ENCODE measurements at regions not wholly inside any gene's neighbourhood (a gene's known extent, or its start where the extent isn't known, plus 50 kb on each side); places are given as distances from the start of the nearest gene placed in this dataset.
A peak's percentile ranks its signal among the peaks of the same experiment; 100 is the strongest.
"Not testable (repeated sequence)": the region's sequence is repeated elsewhere in the genome, so short reads cannot be mapped to it uniquely, and the experiment has no call there.

DNA sequence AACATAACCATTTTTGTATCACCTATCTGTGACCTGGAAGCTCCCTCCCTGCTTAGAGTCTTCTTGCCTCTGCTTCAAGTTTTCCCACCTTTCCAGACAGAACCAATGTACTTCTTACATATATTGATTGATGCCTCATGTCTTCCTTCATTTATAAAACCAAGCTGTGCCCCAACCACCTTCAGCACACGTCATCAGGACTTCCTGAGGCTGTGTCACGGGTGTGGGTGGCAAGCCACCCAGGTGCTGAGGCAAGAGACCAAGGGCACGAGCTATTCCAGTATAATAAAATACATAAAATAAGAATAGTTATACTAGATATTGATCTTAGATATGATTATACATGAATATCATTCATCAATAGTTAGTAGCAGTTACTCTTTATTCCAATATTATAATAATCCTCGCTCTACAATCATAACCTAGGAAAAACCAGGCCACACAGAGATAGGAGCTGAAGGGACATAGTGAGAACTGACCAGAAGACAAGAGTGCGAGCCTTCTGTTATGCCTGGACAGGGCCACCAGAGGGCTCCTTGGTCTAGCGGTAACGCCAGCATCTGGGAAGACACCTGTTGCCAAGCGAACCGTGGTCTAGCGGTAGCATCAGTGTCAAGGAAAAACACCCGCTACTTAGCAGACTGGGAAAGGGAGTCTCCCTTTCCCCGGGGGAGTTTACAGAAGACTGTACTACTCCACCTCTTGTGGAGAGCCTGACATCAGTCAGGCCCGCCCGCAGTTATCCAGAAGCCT is 180.2 kb upstream of the ERCC4 start:
- ATAC-seq (ENCODE audit: low read depth in 2 of 2); H3K36me3 Mint-ChIP-seq; H3K27me3 Mint-ChIP-seq; H3K4me3 Mint-ChIP-seq; H3K27ac Mint-ChIP-seq; DNase-seq; H3K4me1 Mint-ChIP-seq: not testable (repeated sequence)
- H3K9me3 Mint-ChIP-seq = peaks cover 0 to 25% (median 15%) of the 10 kb centered on the region in 7 donors

DNA sequence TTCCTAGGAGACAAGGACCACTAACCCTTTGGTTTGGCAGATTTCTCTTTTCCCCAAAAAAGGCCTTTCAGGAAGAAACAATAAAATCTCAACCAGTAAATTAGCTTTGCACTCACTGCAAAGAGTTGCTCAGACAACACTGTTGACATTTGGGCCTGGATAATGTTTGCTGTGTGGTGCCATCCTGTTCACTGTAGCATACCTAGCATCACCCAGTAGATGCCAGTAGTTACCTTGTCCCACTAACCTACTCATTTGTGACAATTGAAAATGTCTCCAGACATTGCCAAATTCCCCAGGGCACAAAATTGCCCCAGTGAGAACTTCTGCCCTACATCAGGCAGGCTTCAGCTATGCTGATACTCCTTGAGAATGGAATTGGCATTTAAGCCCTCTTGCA is 177.0 kb upstream of the ERCC4 start:
- Mint-ChIP-seq H3K27ac (no peak overlapping the region), H3K4me1 (no peaks in the 10 kb centered on the region), H3K36me3 (peaks cover 0 to 7% of the 10 kb centered on the region in 2 donors), H3K4me3 (no peak overlapping the region), H3K9me3 (peaks cover 6 to 25% (median 15%) of the 10 kb centered on the region in 7 donors), H3K27me3 (peaks cover 0 to 8% (median 0%) of the 10 kb centered on the region in 3 donors)
- no peak for DNase-seq
- ATAC-seq (ENCODE audit: low read depth in 2 of 2) = no peak

DNA sequence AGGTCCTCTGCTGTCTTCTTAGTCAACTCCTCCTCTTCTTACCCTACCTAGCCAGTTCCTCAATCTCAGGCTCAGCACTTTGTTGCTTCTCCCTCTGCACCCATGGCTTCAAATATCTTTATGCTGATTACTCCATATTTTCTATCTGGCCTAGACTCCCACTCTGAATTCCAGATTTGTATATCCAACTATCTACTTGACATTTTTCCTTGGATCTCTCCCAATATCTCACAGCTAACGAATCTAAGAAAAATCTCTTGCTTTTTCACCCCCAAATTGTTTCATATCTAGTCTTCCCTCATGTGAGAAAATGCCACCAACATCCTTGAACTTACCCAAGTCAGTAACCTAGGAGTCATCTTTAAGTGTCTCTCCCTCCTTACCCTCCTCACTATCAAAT is 176.4 kb upstream of the ERCC4 start:
- H3K4me1 Mint-ChIP-seq = no peaks in the 10 kb centered on the region
- peak overlapping the region in 1 of 6 donors; percentile 2 for H3K27ac Mint-ChIP-seq
- no peak for DNase-seq
- H3K27me3 Mint-ChIP-seq = peaks cover 0 to 8% (median 0%) of the 10 kb centered on the region in 3 donors
- no peak for ATAC-seq (ENCODE audit: low read depth in 2 of 2)
- peaks cover 0 to 7% of the 10 kb centered on the region in 2 donors for H3K36me3 Mint-ChIP-seq
- no peak overlapping the region for H3K4me3 Mint-ChIP-seq
- H3K9me3 Mint-ChIP-seq = peaks cover 6 to 25% (median 15%) of the 10 kb centered on the region in 7 donors

DNA sequence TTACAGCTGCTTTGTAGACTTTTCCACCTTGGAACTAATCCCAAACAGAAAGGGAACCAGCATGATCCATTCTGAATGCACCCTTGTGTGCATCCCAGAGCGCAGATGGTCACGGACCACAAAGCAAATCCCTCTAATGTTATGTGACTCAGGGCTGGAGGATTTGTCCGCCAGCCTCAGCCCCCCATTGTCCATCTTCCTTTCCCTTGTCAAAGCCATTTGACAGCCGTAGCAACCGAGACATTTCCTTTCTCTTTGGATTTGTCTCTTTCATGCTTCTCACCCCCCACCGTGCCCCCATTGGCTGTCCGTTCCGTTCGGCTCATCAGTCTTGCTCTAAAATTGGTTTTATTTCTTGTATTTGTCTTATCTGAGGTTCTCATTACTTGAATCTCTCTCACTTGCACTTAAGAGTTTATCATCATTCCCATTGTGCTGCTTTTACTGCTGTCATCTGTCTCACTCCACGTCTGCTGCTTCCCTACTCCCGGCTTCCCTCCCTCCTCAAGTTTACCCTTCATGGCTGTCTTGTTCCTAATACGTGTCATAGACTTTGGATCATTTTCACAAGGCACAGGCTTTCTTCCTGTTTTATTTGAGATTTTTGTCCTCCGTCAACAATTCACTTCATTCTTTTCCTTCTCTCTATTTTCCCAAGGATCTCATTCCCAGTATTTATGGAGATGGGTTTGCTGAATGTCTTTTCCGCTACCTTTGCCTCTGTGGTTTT is 163.4 kb upstream of the ERCC4 start:
- H3K27ac Mint-ChIP-seq = no peak overlapping the region
- DNase-seq (no peak), ATAC-seq (ENCODE audit: low read depth in 2 of 2) (no peak)
- H3K9me3 Mint-ChIP-seq = peaks cover 0 to 22% (median 7%) of the 10 kb centered on the region in 7 donors
- peaks cover 8 to 29% (median 27%) of the 10 kb centered on the region in 3 donors for H3K27me3 Mint-ChIP-seq
- H3K4me3 Mint-ChIP-seq = no peak overlapping the region
- no peaks in the 10 kb centered on the region for H3K4me1 Mint-ChIP-seq
- H3K36me3 Mint-ChIP-seq = peaks cover 0 to 7% of the 10 kb centered on the region in 2 donors

DNA sequence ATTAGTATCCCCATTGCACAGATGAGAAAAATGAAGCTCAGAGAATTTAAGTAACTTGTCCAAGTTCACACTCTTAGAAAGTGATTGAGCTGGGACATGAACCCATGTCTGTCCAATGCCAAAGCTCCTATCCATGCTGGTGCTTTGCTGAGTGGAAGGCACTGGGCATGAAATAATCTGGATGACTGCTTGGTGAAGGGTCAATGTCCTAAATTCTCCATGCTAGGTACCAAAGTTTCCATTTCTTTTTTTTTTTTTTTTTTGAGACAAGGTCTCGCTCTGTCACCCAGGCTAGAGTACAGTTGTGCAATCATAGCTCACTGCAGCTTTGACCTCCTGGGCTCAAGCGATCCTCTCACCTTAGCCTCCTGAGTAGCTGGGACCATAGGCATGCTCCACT is 153.6 kb upstream of the ERCC4 start:
- no peaks in the 10 kb centered on the region for H3K36me3 Mint-ChIP-seq
- no peak overlapping the region for H3K4me3 Mint-ChIP-seq
- no peak overlapping the region for H3K27ac Mint-ChIP-seq
- ATAC-seq (ENCODE audit: low read depth in 2 of 2) = no peak
- H3K27me3 Mint-ChIP-seq = peaks cover under 1 to 6% (median 6%) of the 10 kb centered on the region in 3 donors
- DNase-seq = no peak
- no peaks in the 10 kb centered on the region for H3K4me1 Mint-ChIP-seq
- peaks cover 0 to 11% (median 5%) of the 10 kb centered on the region in 7 donors for H3K9me3 Mint-ChIP-seq

DNA sequence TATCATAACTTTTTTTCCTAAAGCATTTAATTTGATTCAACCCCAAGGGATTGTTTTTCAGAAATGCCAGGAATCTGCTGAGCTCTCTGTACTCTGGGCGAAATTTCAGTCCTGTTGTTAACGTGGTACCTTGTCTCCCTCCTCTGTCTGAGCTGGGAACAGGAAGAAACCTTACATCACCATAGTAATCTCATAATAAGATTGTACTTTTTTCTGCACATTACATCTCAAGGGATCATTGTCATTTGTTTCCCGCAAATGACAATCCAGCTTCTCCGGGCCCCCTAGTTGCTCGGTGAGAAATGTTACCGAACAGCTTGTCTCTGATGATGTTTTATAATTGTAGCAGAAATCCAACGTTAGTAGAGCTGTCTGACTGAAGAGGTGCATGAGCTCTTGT is 152.7 kb upstream of the ERCC4 start:
- ATAC-seq (ENCODE audit: low read depth in 2 of 2) = no peak
- Mint-ChIP-seq H3K27me3 (peaks cover 0 to 3% (median under 1%) of the 10 kb centered on the region in 3 donors), H3K27ac (no peak overlapping the region), H3K4me3 (no peak overlapping the region), H3K4me1 (no peaks in the 10 kb centered on the region), H3K9me3 (peaks cover 0 to 11% (median 4%) of the 10 kb centered on the region in 7 donors), H3K36me3 (no peaks in the 10 kb centered on the region)
- DNase-seq = no peak

DNA sequence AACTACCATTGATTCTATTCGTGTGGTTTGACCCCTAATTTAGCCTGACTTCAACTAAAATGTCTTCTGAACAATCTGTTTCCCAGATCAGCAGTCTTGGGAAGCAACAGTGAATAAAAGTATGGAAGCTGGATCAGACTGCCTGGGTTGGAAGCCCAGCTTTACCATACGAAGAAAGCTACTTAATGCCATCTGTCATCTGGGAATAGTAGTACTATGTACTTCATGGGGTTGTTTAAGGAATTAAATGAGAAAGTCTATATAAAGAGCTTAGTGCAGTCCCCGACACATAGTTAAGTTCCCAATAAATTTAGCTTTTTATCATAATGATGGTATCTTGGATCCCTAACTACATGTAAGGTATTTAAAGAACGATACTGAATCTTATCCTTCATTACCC is 151.5 kb upstream of the ERCC4 start:
- ATAC-seq (ENCODE audit: low read depth in 2 of 2) = no peak
- Mint-ChIP-seq H3K27ac (no peak overlapping the region), H3K27me3 (no peaks in the 10 kb centered on the region), H3K4me1 (no peaks in the 10 kb centered on the region), H3K36me3 (no peaks in the 10 kb centered on the region), H3K4me3 (no peak overlapping the region), H3K9me3 (peaks cover 0 to 11% (median 4%) of the 10 kb centered on the region in 7 donors)
- DNase-seq = no peak

DNA sequence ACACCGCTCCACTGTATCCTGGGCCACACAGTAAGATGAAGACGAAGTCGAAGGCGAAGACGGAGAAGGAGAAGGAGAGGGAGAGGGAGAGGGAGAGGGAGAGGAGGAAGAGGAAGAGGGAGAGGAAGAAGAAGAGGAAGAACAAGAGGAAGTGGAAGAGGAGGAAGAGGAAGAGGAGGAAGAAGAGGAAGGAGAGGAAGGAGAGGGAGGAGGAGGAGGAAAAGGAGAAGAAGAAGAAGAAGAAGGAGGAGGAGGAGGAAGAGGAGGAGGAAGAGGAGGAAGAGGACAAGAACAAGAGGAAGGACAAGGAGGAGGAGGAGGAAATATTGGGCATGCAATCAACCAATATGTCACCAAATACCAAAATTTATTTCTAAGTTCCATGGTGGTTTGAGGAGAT is 149.5 kb upstream of the ERCC4 start:
- Mint-ChIP-seq H3K9me3 (peaks cover 1 to 16% (median 6%) of the 10 kb centered on the region in 7 donors), H3K4me3 (no peak overlapping the region), H3K4me1 (no peaks in the 10 kb centered on the region), H3K36me3 (no peaks in the 10 kb centered on the region), H3K27ac (no peak overlapping the region), H3K27me3 (no peaks in the 10 kb centered on the region)
- no peak for ATAC-seq (ENCODE audit: low read depth in 2 of 2)
- no peak for DNase-seq

DNA sequence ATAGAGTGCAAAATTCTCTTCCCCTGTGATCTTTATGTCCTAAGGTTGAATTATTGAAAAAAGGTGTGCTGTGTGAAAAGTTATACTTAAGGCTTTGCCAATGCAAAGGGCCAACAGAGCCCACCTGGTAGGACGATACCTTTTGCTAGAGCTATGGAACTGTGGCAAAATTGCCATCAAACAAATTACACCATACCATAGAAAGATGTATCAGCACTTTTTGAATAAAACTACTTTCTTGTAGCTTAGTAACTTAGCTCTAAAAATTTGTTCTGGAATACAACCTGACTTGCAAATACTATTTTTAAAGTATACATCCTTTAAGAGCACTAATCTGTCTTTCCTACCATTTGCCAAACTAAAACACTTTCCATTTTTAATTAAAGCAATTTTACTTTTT is 147.2 kb upstream of the ERCC4 start:
- no peak overlapping the region for H3K4me3 Mint-ChIP-seq

DNA sequence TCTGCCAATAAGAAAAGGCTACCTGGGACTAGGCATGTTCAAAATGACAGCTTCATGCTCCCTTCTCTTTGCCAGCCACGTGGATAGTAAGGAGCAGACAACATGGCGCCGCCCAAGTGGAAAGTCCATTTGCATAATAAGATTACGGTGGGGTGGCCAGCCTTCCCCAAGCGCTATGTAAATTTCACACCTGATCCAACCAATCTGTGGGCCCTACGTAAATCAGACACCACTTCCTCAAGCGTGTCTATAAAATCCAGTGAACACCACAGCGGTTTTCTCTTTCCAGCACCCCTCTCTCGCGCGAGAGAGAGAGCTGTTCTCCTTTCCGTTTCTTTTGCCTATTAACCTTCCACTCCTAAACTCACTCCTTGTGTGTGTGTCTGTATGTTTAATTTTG is 140.3 kb upstream of the ERCC4 start:
- ATAC-seq (ENCODE audit: low read depth in 2 of 2) (no peak), DNase-seq (no peak)
- Mint-ChIP-seq H3K27me3 (peaks cover 0 to 11% (median 11%) of the 10 kb centered on the region in 3 donors), H3K4me3 (no peak overlapping the region), H3K27ac (no peak overlapping the region), H3K9me3 (peaks cover 10 to 54% (median 20%) of the 10 kb centered on the region in 7 donors), H3K36me3 (no peaks in the 10 kb centered on the region), H3K4me1 (no peaks in the 10 kb centered on the region)

More for the DNA sequence above, 147.2 kb upstream of the ERCC4 start:
- H3K27me3 Mint-ChIP-seq = peaks cover 0 to 6% (median 0%) of the 10 kb centered on the region in 3 donors
- no peak overlapping the region for H3K27ac Mint-ChIP-seq
- H3K9me3 Mint-ChIP-seq = peaks cover 8 to 31% (median 10%) of the 10 kb centered on the region in 7 donors
- H3K36me3 Mint-ChIP-seq = no peaks in the 10 kb centered on the region
- no peak for DNase-seq
- no peak for ATAC-seq (ENCODE audit: low read depth in 2 of 2)
- H3K4me1 Mint-ChIP-seq = no peaks in the 10 kb centered on the region

DNA sequence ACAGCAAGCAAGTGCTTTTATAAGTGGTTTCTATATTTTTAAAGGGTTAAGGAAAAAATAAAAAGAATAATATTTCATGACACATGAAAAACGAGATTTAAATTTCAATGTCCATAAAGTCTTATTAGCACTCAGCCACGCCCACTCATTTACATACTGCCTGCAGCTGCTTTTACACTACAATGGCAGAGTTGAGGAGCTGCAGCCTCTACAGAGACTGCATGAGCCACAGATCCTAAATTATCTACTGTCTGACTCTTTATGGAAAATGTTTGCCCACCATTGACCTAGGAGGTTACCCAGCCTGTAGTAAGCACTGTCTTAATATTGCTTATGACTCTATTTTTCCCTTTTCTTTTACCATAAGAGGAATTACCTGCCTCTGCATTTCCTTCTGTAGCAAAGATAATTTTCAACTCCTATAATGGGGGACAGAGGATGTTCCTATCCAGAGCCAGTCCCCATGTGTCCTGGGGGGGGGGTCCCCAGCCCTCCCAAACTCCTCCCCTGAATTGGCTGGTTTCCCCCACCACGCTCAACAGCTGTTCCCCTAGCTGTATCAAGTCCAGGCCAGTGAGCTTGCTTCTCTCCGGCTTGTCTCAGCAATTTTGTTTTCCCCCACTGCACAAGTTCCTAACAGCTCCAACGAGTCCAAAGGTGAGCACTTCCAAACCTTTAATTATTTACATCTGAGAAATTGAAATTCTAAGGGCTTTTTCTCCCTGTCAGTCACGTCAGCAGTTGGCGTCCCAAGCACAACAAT is 139.4 kb upstream of the ERCC4 start:
- no peak for DNase-seq
- H3K27me3 Mint-ChIP-seq = peaks cover 0 to 11% (median 11%) of the 10 kb centered on the region in 3 donors
- H3K4me3 Mint-ChIP-seq = no peak overlapping the region
- no peak for ATAC-seq (ENCODE audit: low read depth in 2 of 2)
- no peaks in the 10 kb centered on the region for H3K4me1 Mint-ChIP-seq
- H3K9me3 Mint-ChIP-seq = peaks cover 6 to 47% (median 15%) of the 10 kb centered on the region in 7 donors
- no peak overlapping the region for H3K27ac Mint-ChIP-seq
- H3K36me3 Mint-ChIP-seq = no peaks in the 10 kb centered on the region

DNA sequence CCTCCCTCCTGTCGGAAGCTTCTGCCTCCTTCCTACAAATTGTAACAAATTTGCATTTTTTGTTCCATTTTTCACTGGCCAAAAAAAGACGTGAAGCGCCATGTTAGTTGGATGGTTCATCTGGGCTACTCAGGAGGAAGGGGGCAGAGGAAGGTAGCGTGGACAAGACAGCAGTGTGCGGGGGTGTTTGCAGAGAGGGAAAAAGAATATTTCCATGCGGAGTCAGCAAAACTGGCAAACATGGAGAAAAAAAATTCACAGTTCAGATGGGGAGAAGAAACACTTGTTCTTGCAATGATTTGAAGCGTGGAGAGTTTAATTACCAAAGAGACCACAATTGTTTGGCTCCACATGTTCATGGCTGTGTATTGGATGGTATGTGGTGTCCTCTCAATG is 138.8 kb upstream of the ERCC4 start:
- peaks cover 0 to 11% (median 11%) of the 10 kb centered on the region in 3 donors for H3K27me3 Mint-ChIP-seq
- ATAC-seq (ENCODE audit: low read depth in 2 of 2) (no peak), DNase-seq (no peak)
- no peaks in the 10 kb centered on the region for H3K4me1 Mint-ChIP-seq
- no peaks in the 10 kb centered on the region for H3K36me3 Mint-ChIP-seq
- no peak overlapping the region for H3K27ac Mint-ChIP-seq
- peaks cover 3 to 41% (median 12%) of the 10 kb centered on the region in 7 donors for H3K9me3 Mint-ChIP-seq
- no peak overlapping the region for H3K4me3 Mint-ChIP-seq

DNA sequence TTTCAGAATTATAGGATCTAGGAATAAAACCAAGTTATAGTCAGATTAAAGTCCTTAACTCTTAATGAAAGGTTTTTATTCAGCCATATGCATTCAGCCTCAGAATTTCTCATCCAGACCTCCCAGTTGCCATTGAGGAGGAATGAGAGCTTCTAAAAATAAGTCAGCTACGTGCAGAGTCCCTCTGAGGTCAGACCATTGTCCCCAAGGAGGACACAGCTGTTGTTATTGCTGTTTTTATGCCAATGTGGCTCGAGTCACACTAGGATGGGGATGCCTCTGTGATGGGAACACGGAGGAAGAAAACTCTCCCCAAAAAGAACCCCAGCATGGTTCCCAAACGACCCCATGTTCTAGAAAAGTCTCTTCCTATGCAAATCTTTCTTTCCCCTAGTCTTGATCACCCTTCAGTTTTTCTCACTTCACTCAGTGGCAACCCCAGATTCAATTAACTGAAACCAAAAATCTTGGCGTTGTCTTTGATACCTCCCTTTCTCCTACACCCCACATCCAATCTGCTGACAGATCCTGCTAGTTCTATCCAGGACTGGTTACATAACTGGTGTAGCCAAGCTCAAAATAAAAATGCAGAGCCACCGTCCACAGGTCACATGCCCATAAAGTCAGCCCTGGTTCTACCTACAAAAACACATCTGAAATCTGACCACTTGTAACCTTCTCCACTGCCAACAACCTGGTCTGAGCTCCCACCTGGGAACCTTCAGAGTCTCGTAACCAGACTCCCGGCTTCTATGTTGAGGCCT is 138.2 kb upstream of the ERCC4 start:
- peaks cover 0 to 11% (median 11%) of the 10 kb centered on the region in 3 donors for H3K27me3 Mint-ChIP-seq
- no peak overlapping the region for H3K27ac Mint-ChIP-seq
- H3K36me3 Mint-ChIP-seq = no peaks in the 10 kb centered on the region
- no peak overlapping the region for H3K4me3 Mint-ChIP-seq
- no peaks in the 10 kb centered on the region for H3K4me1 Mint-ChIP-seq
- peaks cover 3 to 40% (median 12%) of the 10 kb centered on the region in 7 donors for H3K9me3 Mint-ChIP-seq
- no peak for ATAC-seq (ENCODE audit: low read depth in 2 of 2)
- DNase-seq = no peak
